Activated T-helper 17 cell treated with anti-CD3 and anti-CD28 coated beads, Interleukin-2, amount 50 U/mL, for 72 hours (primary cell): ENCODE measurements at regions not wholly inside any gene's neighbourhood (a gene's known extent, or its start where the extent isn't known, plus 50 kb on each side); places are given as distances from the start of the nearest gene placed in this dataset.

Experiments used
- ATAC-seq: fragments of 150-1000 bp; cut with Tn5 transposase; replicated peaks from 2 replicates; pipeline ENCODE4 v1.10.0; 2021; ENCODE audit warnings: mild to moderate bottlenecking, moderate library complexity
- H3K27ac Mint-ChIP-seq: one replicate; pipeline ENCODE4 v1.8.0; 2022; ENCODE audit warnings: mixed read lengths
- H3K27me3 Mint-ChIP-seq: one replicate; pipeline ENCODE4 v1.8.0; 2022; ENCODE audit warnings: mixed read lengths
- H3K36me3 Mint-ChIP-seq: one replicate; pipeline ENCODE4 v1.8.0; 2022; ENCODE audit warnings: low read depth, mild to moderate bottlenecking, mixed read lengths
- H3K4me1 Mint-ChIP-seq: one replicate; pipeline ENCODE4 v1.8.0; 2022; ENCODE audit warnings: mixed read lengths
- H3K4me3 Mint-ChIP-seq: one replicate; pipeline ENCODE4 v1.8.0; 2022; ENCODE audit warnings: mild to moderate bottlenecking, mixed read lengths
- H3K9me3 Mint-ChIP-seq: one replicate; pipeline ENCODE4 v1.8.0; 2022; ENCODE audit warnings: mixed read lengths

DNA sequence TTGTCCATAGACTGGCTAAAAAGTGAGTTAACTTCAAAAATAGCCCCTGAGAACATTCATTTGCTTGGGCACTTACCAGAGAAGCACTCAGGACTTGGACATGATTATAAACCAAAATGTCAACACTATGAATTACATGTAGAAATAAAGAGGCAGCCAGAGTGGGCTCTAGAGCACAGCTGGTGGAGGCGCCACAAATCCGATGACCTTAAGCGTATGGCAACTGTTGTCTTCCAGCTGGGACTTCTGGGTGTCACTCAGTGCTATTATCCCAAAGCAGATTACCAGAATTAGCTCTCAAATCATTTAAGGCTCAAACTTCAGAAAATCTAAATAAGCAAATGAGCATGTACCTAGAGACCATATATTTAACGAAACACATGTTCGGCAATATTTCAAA, 1255.5 kb upstream of the SLC10A2 start:
- Mint-ChIP-seq H3K36me3 (no peaks in the 10 kb centered on the region), H3K27me3 (no peaks in the 10 kb centered on the region), H3K27ac (no peak overlapping the region), H3K9me3 (no peaks in the 10 kb centered on the region), H3K4me3 (no peak overlapping the region), H3K4me1 (no peaks in the 10 kb centered on the region)
- no peak for ATAC-seq

GRCh38 chr13:104320446-104320845, 1254.2 kb upstream of the SLC10A2 start:
- no peak overlapping the region for H3K27ac Mint-ChIP-seq
- ATAC-seq = no peak
- no peaks in the 10 kb centered on the region for H3K4me1 Mint-ChIP-seq
- H3K9me3 Mint-ChIP-seq = no peaks in the 10 kb centered on the region
- H3K36me3 Mint-ChIP-seq = no peaks in the 10 kb centered on the region
- H3K27me3 Mint-ChIP-seq = no peaks in the 10 kb centered on the region
- H3K4me3 Mint-ChIP-seq = no peak overlapping the region

DNA sequence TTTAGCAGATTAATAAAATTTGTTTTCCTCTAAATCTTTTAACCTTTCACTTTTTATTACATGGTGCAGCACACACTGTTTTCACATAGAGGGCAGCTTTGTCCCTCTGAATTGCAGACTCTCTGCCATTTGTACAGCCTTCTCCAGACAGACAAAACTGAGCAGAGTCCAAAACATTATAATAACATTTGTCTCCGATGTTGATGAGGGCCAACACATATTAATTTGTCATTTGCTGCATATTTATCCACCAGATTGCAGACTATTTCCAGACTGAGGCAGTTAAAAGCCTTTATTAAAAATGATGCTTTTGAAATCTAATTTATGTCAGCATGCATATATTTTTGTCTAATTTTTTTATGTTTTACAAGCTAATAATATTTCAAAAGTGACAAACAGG, 1251.9 kb upstream of the SLC10A2 start:
- no peak overlapping the region for H3K27ac Mint-ChIP-seq
- no peaks in the 10 kb centered on the region for H3K9me3 Mint-ChIP-seq
- no peak overlapping the region for H3K4me3 Mint-ChIP-seq
- H3K36me3 Mint-ChIP-seq = no peaks in the 10 kb centered on the region
- ATAC-seq = no peak
- H3K27me3 Mint-ChIP-seq = no peaks in the 10 kb centered on the region
- H3K4me1 Mint-ChIP-seq = no peaks in the 10 kb centered on the region

GRCh38 chr13:104315606-104316005, 1249.4 kb upstream of the SLC10A2 start:
- Mint-ChIP-seq H3K36me3 (no peaks in the 10 kb centered on the region), H3K4me1 (no peaks in the 10 kb centered on the region), H3K27ac (no peak overlapping the region), H3K4me3 (no peak overlapping the region), H3K27me3 (no peaks in the 10 kb centered on the region), H3K9me3 (peaks cover 4% of the 10 kb centered on the region)
- no peak for ATAC-seq

GRCh38 chr13:104314926-104315535, 1248.8 kb upstream of the SLC10A2 start:
- Mint-ChIP-seq H3K36me3 (no peaks in the 10 kb centered on the region), H3K27ac (no peak overlapping the region), H3K4me3 (no peak overlapping the region), H3K27me3 (no peaks in the 10 kb centered on the region), H3K9me3 (peaks cover 4% of the 10 kb centered on the region), H3K4me1 (no peaks in the 10 kb centered on the region)
- no peak for ATAC-seq

- no peaks in the 10 kb centered on the region for H3K4me1 Mint-ChIP-seq
- H3K27ac Mint-ChIP-seq = no peak overlapping the region
- H3K9me3 Mint-ChIP-seq = peaks cover 4% of the 10 kb centered on the region
- no peak for ATAC-seq
- no peak overlapping the region for H3K4me3 Mint-ChIP-seq
- H3K27me3 Mint-ChIP-seq = no peaks in the 10 kb centered on the region
- no peaks in the 10 kb centered on the region for H3K36me3 Mint-ChIP-seq
These were observed 1248.1 kb upstream of the SLC10A2 start for GRCh38 chr13:104314321-104314720.

- no peaks in the 10 kb centered on the region for H3K27me3 Mint-ChIP-seq
- H3K9me3 Mint-ChIP-seq = peaks cover 10% of the 10 kb centered on the region
- H3K4me3 Mint-ChIP-seq = no peak overlapping the region
- ATAC-seq = no peak
- H3K36me3 Mint-ChIP-seq = no peaks in the 10 kb centered on the region
- H3K27ac Mint-ChIP-seq = no peak overlapping the region
- H3K4me1 Mint-ChIP-seq = no peaks in the 10 kb centered on the region
These were observed 1244.6 kb upstream of the SLC10A2 start for GRCh38 chr13:104310861-104311260.

DNA sequence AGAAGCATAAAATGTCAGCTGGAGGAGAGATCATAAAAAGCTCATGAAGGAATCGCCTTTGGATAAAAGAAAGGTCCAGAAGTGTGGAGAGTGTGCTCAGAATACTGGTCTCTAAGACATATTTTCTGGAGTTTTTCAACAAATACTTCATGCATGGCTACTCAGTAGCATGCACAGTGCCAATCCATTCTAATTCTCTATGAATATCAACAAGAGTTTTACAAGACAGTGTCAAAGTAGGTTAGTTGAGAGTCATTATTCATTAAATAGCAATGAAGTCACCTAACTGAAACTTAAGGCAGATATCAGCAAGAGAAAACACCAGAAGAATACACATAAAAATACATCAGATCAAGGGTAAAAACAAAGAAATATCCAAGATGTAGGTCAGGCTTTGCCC, 1243.2 kb upstream of the SLC10A2 start:
- H3K4me3 Mint-ChIP-seq = no peak overlapping the region
- no peak for ATAC-seq
- H3K4me1 Mint-ChIP-seq = no peaks in the 10 kb centered on the region
- H3K27me3 Mint-ChIP-seq = no peaks in the 10 kb centered on the region
- peaks cover 10% of the 10 kb centered on the region for H3K9me3 Mint-ChIP-seq
- H3K27ac Mint-ChIP-seq = no peak overlapping the region
- no peaks in the 10 kb centered on the region for H3K36me3 Mint-ChIP-seq

DNA sequence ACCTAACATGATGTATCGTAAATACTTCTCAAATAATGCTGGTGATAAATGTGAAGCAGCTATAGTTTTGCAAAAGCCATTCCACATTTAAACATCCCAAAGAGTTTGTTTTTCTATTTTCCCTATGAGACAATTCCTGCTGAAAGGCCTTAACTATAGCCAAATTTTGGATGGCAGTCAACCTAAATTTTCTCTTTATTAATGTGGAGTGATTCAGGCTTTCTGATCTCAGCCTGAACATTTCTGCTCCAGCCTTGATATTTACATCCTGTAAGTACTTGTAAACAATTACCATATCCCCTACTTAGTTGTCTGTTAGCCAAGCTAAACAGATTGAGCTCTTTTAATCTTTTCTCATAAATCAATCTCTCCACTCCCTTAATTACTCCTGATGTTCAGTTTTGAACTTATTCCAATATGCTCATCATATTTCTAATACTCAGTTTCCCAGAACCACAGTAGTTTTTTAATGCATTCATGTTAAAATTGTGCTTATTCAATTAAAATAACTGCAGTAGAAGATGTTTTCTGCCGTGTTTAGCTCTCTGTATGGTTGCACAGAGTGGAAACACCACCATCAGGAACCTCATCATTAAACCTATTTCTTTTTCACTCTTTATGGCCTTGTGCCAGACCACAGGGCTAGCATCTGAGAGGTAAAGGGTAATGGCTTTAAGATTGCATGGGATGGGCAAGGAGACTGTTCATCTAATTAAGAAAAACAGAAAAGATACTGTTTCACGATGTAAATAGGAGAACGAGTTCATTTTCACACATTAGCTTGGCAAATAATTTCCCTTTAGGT, 1235.2 kb upstream of the SLC10A2 start:
- H3K4me1 Mint-ChIP-seq = no peaks in the 10 kb centered on the region
- no peaks in the 10 kb centered on the region for H3K27me3 Mint-ChIP-seq
- H3K36me3 Mint-ChIP-seq = no peaks in the 10 kb centered on the region
- H3K4me3 Mint-ChIP-seq = no peak overlapping the region
- H3K27ac Mint-ChIP-seq = no peak overlapping the region
- no peak for ATAC-seq
- H3K9me3 Mint-ChIP-seq = peaks cover 2% of the 10 kb centered on the region

- no peak for ATAC-seq
- no peak overlapping the region for H3K27ac Mint-ChIP-seq
- no peaks in the 10 kb centered on the region for H3K4me1 Mint-ChIP-seq
- H3K9me3 Mint-ChIP-seq = peaks cover 7% of the 10 kb centered on the region
- no peak overlapping the region for H3K4me3 Mint-ChIP-seq
- H3K36me3 Mint-ChIP-seq = no peaks in the 10 kb centered on the region
- no peaks in the 10 kb centered on the region for H3K27me3 Mint-ChIP-seq
These were observed 1230.9 kb upstream of the SLC10A2 start for GRCh38 chr13:104297075-104297474.

- Mint-ChIP-seq H3K27me3 (no peaks in the 10 kb centered on the region), H3K4me3 (no peak overlapping the region), H3K36me3 (no peaks in the 10 kb centered on the region), H3K27ac (no peak overlapping the region), H3K4me1 (no peaks in the 10 kb centered on the region), H3K9me3 (peaks cover 7% of the 10 kb centered on the region)
- ATAC-seq = no peak
These were observed 1230.1 kb upstream of the SLC10A2 start for GRCh38 chr13:104296286-104296685.

DNA sequence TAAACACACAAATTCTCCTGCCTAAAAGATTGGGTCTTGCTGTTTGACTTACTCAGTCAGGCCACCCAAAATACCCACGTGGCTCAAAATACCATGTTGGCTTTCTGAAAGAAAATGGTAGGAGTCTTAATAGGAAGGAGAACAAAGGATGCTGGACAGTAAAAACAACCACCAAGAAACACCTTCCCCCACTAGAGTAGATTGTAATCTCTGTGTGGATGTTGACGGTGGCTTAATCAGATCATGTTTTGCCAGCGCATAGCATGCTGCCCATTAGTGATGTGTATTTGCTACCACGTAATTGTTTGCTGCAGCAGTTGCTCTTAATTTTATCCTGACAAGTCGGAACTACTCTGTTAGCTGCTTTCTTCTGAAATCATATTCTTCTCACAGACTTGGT, 1229.3 kb upstream of the SLC10A2 start:
- ATAC-seq = no peak
- no peaks in the 10 kb centered on the region for H3K27me3 Mint-ChIP-seq

GRCh38 chr13:104289400-104289799, 1223.2 kb upstream of the SLC10A2 start:
- no peaks in the 10 kb centered on the region for H3K4me1 Mint-ChIP-seq
- H3K36me3 Mint-ChIP-seq = no peaks in the 10 kb centered on the region
- no peaks in the 10 kb centered on the region for H3K27me3 Mint-ChIP-seq
- peaks cover 9% of the 10 kb centered on the region for H3K9me3 Mint-ChIP-seq
- H3K27ac Mint-ChIP-seq = no peak overlapping the region
- ATAC-seq = no peak
- H3K4me3 Mint-ChIP-seq = no peak overlapping the region

More for the DNA sequence above, 1229.3 kb upstream of the SLC10A2 start:
- Mint-ChIP-seq H3K36me3 (no peaks in the 10 kb centered on the region), H3K9me3 (peaks cover 7% of the 10 kb centered on the region), H3K4me3 (no peak overlapping the region), H3K27ac (no peak overlapping the region), H3K4me1 (no peaks in the 10 kb centered on the region)

DNA sequence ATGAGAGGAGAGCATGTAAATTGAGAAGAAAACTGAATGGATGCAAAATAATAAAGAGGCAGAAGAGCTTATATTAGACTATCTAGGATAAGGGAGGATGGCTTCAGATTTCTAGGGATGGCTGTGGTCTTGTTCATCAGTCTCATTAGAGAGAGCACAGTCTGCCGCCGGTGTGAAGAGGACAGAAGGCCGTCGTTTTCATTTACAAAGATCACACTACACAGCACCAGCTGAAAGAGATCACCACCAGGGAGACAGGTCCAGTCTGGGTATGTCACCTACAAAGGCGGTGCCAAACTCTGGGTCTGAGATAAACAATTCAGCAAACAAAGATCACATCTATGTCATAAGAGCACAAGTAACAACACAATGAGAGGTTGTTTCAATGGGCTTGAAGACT, 1222.3 kb upstream of the SLC10A2 start:
- Mint-ChIP-seq H3K4me3 (no peak overlapping the region), H3K36me3 (no peaks in the 10 kb centered on the region), H3K27ac (no peak overlapping the region), H3K4me1 (no peaks in the 10 kb centered on the region), H3K27me3 (no peaks in the 10 kb centered on the region), H3K9me3 (peaks cover 9% of the 10 kb centered on the region)
- ATAC-seq = no peak

GRCh38 chr13:104286566-104287290, 1220.5 kb upstream of the SLC10A2 start:
- no peak for ATAC-seq
- Mint-ChIP-seq H3K4me1 (no peaks in the 10 kb centered on the region), H3K36me3 (no peaks in the 10 kb centered on the region), H3K4me3 (no peak overlapping the region), H3K27me3 (no peaks in the 10 kb centered on the region), H3K27ac (no peak overlapping the region), H3K9me3 (peaks cover 9% of the 10 kb centered on the region)
